A673 (cell line): ENCODE measurements at regions not wholly inside any gene's neighbourhood (a gene's known extent, or its start where the extent isn't known, plus 50 kb on each side); places are given as distances from the start of the nearest gene placed in this dataset.

ENCODE experiments used
- BruUV-seq: library from RNA; stranded (reverse); fragments of 400-500 nt; replicated peaks from 2 replicates; lab custom pipeline; 2021; lab: Mats Ljungman, UMichigan
- CTCF ChIA-PET: fragments of 300-600 bp; sonication (Branson Sonifier 250); formaldehyde crosslinking; loops from one replicate; lab custom pipeline; 2022; ENCODE audit warnings: antibody characterized with exemption; lab: Charles Lee
- POLR2A ChIA-PET: fragments of 300-600 bp; sonication (Branson Sonifier 250); formaldehyde crosslinking; loops from one replicate; lab custom pipeline; 2022; ENCODE audit warnings: antibody characterized with exemption; ENCODE audit not compliant: low non-redundant PET; lab: Charles Lee
- DNase-seq: peaks from one replicate; pipeline ENCODE4 v3.0.0-alpha.2; 2015; ENCODE audit warnings: low spot score
- H3K27ac ChIP-seq: fragments of 200-600 bp; sonication (generic); 2 replicates; pipeline ENCODE4 v1.5.1; 2016; ENCODE audit warnings: mixed run types, low read depth, mild to moderate bottlenecking, mixed read lengths, antibody characterized with exemption, low read length; ENCODE audit not compliant: poor library complexity, severe bottlenecking
- H3K27me3 ChIP-seq: fragments of 200-600 bp; sonication (generic); replicated peaks from 2 replicates; pipeline ENCODE4 v1.6.1; 2017; ENCODE audit warnings: mixed run types, low read depth, mild to moderate bottlenecking, mixed read lengths, antibody characterized with exemption, low read length; ENCODE audit not compliant: insufficient read depth, poor library complexity
- H3K36me3 ChIP-seq: fragments of 200-600 bp; sonication (generic); 2 replicates; pipeline ENCODE4 v1.6.1; 2016; ENCODE audit warnings: mixed run types, mild to moderate bottlenecking, mixed read lengths, antibody characterized with exemption, low read length; ENCODE audit not compliant: insufficient read depth, poor library complexity, severe bottlenecking
- H3K4me1 ChIP-seq: fragments of 200-600 bp; sonication (generic); 2 replicates; pipeline ENCODE4 v1.6.1; 2017; ENCODE audit warnings: mixed run types, mild to moderate bottlenecking, mixed read lengths, antibody characterized with exemption, low read length; ENCODE audit not compliant: insufficient read depth, poor library complexity, severe bottlenecking
- H3K4me3 ChIP-seq: fragments of 200-600 bp; sonication (generic); 2 replicates; pipeline ENCODE4 v1.5.1; 2016; ENCODE audit warnings: low read depth, mixed run types, mild to moderate bottlenecking, mixed read lengths, low read length; ENCODE audit not compliant: poor library complexity, severe bottlenecking
- H3K9me3 ChIP-seq: fragments of 200-600 bp; sonication (generic); 2 replicates; pipeline ENCODE4 v1.6.1; 2016; ENCODE audit warnings: mixed run types, low read depth, mild to moderate bottlenecking, mixed read lengths, antibody characterized with exemption, low read length; ENCODE audit not compliant: poor library complexity, severe bottlenecking
- CTCF ChIP-seq: fragments of 300-800, 200-600 bp; sonication (generic); conservative IDR thresholded peaks from 2 replicates; pipeline ENCODE4 v1.5.1; 2017; ENCODE audit warnings: low read depth, mild to moderate bottlenecking, antibody characterized with exemption, low read length, moderate library complexity, mixed read lengths
- EZH2 ChIP-seq: fragments of 200-600 bp; sonication (generic); IDR thresholded peaks from 2 replicates; pipeline ENCODE4 v1.6.1; 2017; ENCODE audit warnings: borderline replicate concordance, low read depth, mild to moderate bottlenecking, mixed read lengths, antibody characterized with exemption, low read length; ENCODE audit not compliant: poor library complexity, severe bottlenecking
- intact Hi-C: fragments of 100-400 bp; cut with micrococcal nuclease; formaldehyde crosslinking; loops from one replicate; pipeline ENCODE4 v1.10.0; 2022; ENCODE audit not compliant: unreplicated experiment

- no peak for DNase-seq
These were observed 482.4 kb upstream of the SOX5 start for GRCh38 chr12:24431872-24432271.

GRCh38 chr12:24427776-24428175 is 478.3 kb upstream of the SOX5 start:
- Histone ChIP-seq H3K27me3 (no peaks in the 10 kb centered on the region), H3K27ac (no peak overlapping the region), H3K4me3 (no peak overlapping the region), H3K4me1 (peaks cover 5% of the 10 kb centered on the region), H3K36me3 (no peaks in the 10 kb centered on the region), H3K9me3 (no peaks in the 10 kb centered on the region)
- TF ChIP-seq CTCF (no peak), EZH2 (no peak)
- intact Hi-C loops = no loop called here
- CTCF ChIA-PET = no interaction called here
- no peak for DNase-seq
- POLR2A ChIA-PET = interaction anchor here (0.5 kb wide), 1 partner anchor 46 kb away, joined by 5 read pairs; no protein-coding TSS in a partner anchor
- BruUV-seq = no TSS peak

More at GRCh38 chr12:24431872-24432271, 482.4 kb upstream of the SOX5 start:
- Histone ChIP-seq H3K27ac (no peak overlapping the region), H3K36me3 (no peaks in the 10 kb centered on the region), H3K9me3 (no peaks in the 10 kb centered on the region), H3K4me1 (no peaks in the 10 kb centered on the region), H3K27me3 (no peaks in the 10 kb centered on the region), H3K4me3 (no peak overlapping the region)
- TF ChIP-seq CTCF (no peak), EZH2 (no peak)
- ChIA-PET CTCF (no interaction called here), POLR2A (no interaction called here)
- intact Hi-C loops = no loop called here
- no TSS peak for BruUV-seq

DNA sequence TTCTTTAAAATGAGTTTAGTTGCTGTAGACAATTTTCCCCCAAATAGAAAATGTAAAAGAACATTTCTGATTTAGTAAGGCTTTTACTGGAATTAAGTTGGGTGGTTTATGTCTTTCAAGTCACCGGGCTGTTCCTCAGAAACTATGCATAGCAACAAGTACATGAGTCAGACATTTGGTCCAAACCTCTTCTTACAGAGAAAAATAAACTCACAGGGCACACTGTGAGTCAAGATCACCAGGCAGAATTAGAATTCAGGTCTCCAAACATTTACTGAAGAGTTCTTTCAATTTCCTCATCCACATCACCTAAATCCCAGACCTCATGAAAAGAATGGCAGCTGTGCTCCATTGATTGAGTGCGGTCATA is 476.1 kb upstream of the SOX5 start:
- BruUV-seq = no TSS peak
- H3K9me3 ChIP-seq = peaks cover 3% of the 10 kb centered on the region
- DNase-seq = no peak
- H3K4me1 ChIP-seq = peaks cover 5% of the 10 kb centered on the region
- H3K36me3 ChIP-seq = no peaks in the 10 kb centered on the region
- intact Hi-C loops = no loop called here
- no peak for TF ChIP-seq CTCF
- no peak for TF ChIP-seq EZH2
- ChIA-PET POLR2A (no interaction called here), CTCF (no interaction called here)
- no peak overlapping the region for H3K27ac ChIP-seq
- no peaks in the 10 kb centered on the region for H3K27me3 ChIP-seq
- H3K4me3 ChIP-seq = no peak overlapping the region
